Peyer's patch (tissue), 4 donors: ENCODE measurements at regions not wholly inside any gene's neighbourhood (a gene's known extent, or its start where the extent isn't known, plus 50 kb on each side); places are given as distances from the start of the nearest gene placed in this dataset.
"Not testable (repeated sequence)": the region's sequence is repeated elsewhere in the genome, so short reads cannot be mapped to it uniquely, and the experiment has no call there.

Experiments
- POLR2A ChIP-seq, 2 donors: fragments of 450-650 bp; IDR thresholded peaks; one replicate each; pipeline ENCODE4 v1.5.1; 2017; ENCODE audit warnings: antibody characterized with exemption in 2 of 2, mild to moderate bottlenecking in 2 of 2, moderate library complexity in 2 of 2
- TF ChIP-seq, protein P1 (sequence below), 6 experiments: fragments of 450-650 bp in 4 of 6; fragments of 200-600 bp in 2 of 6; sonication (generic) in 1 of 6; IDR thresholded peaks; one replicate each; pipeline ENCODE4 v1.5.1; 2017 to 2019; ENCODE audit warnings: antibody characterized with exemption in 6 of 6, mild to moderate bottlenecking in 3 of 6, moderate library complexity in 1 of 6

DNA sequence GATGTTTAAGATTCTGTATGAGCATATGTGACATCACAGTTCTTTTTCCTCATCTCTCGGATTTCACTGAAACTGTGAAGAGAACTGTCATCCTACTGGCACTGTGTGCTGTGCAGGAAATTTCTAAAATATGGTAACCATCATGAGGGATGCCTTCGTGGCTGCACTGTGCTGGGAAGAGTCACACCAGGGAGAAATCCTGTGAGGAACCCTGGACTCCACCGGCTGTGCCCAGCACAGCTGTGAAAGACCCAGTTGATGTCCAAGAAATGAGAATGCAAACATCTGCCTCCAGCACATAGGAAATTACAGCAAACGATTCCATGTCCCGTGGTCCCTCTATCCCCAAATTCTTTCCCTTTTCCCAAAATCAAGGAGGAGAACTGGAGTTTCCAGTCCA is 475.4 kb downstream of the GOLGA6L6 start:
- TF ChIP-seq, protein P1, sequence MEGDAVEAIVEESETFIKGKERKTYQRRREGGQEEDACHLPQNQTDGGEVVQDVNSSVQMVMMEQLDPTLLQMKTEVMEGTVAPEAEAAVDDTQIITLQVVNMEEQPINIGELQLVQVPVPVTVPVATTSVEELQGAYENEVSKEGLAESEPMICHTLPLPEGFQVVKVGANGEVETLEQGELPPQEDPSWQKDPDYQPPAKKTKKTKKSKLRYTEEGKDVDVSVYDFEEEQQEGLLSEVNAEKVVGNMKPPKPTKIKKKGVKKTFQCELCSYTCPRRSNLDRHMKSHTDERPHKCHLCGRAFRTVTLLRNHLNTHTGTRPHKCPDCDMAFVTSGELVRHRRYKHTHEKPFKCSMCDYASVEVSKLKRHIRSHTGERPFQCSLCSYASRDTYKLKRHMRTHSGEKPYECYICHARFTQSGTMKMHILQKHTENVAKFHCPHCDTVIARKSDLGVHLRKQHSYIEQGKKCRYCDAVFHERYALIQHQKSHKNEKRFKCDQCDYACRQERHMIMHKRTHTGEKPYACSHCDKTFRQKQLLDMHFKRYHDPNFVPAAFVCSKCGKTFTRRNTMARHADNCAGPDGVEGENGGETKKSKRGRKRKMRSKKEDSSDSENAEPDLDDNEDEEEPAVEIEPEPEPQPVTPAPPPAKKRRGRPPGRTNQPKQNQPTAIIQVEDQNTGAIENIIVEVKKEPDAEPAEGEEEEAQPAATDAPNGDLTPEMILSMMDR (IDR thresholded peaks at IDR 0.05), result not testable (repeated sequence)
- not testable (repeated sequence) for TF ChIP-seq POLR2A (IDR thresholded peaks at IDR 0.05)
